HepG2 (cell line): ENCODE measurements at regions not wholly inside any gene's neighbourhood (a gene's known extent, or its start where the extent isn't known, plus 50 kb on each side); places are given as distances from the start of the nearest gene placed in this dataset.

Experiments
- ATAC-seq: fragments of 200-7000 bp; cut with Tn5 transposase; 3 replicates; pipeline ENCODE4 v1.9.1; 2020; ENCODE audit warnings: mild to moderate bottlenecking, moderate library complexity
- BruUV-seq: library from RNA; stranded (reverse); fragments of 400-500 nt; replicated peaks from 2 replicates; lab custom pipeline; 2021; lab: Mats Ljungman, UMichigan
- CTCF ChIA-PET: fragments of 300-600 bp; formaldehyde crosslinking; extraction: SDS; loops from one replicate; lab custom pipeline; 2021; ENCODE audit warnings: low total read pairs, inconsistent platforms, low intra/inter-chr PET ratio; lab: Yijun Ruan, JAX
- POLR2A ChIA-PET: fragments of 350-600 bp; sonication (Branson Sonifier 250); formaldehyde crosslinking; loops from one replicate; lab custom pipeline; 2020; ENCODE audit warnings: antibody characterized with exemption, inconsistent platforms; lab: Yijun Ruan, JAX
- DNase-seq: peaks from one replicate; pipeline ENCODE4 v3.0.0-alpha.2; 2015; ENCODE audit warnings: low spot score
- FAIRE-seq: peaks from 3 replicates; lab custom pipeline; 2011; peaks lifted over from hg19 to GRCh38; lab: Jason Lieb, UNC
- H2AFZ ChIP-seq: one replicate; pipeline ENCODE4 v1.6.1; 2011; ENCODE audit warnings: low read length, inconsistent platforms
- H3K27ac ChIP-seq: fragments of 300-600 bp; 3 replicates; pipeline ENCODE4 v1.8.0; 2011; ENCODE audit warnings: mixed run types, mild to moderate bottlenecking, mixed read lengths, low read length, inconsistent platforms; ENCODE audit not compliant: insufficient read depth; ENCODE audit errors: extremely low read length
- H3K27me3 ChIP-seq, 2 experiments: fragments of 200-600 bp in 1 of 2; 2 replicates in 1 of 2; 3 replicates in 1 of 2; pipeline versions ENCODE4 v1.6.0 to v1.8.0; 2011; ENCODE audit warnings: low read length in 2 of 2, mild to moderate bottlenecking in 2 of 2, moderate library complexity in 2 of 2, inconsistent platforms in 1 of 2; ENCODE audit not compliant: insufficient read depth in 2 of 2, control insufficient read depth in 1 of 2
- H3K36me3 ChIP-seq, 2 experiments: fragments of 200-600 bp in 1 of 2; replicated peaks in 1 of 2; 2 replicates in 1 of 2; 3 replicates in 1 of 2; pipeline versions ENCODE4 v1.5.1 to v1.8.0; 2011; ENCODE audit warnings: low read length in 2 of 2, inconsistent platforms in 1 of 2; ENCODE audit not compliant: insufficient read depth in 2 of 2, control insufficient read depth in 1 of 2
- H3K4me1 ChIP-seq: 2 replicates; pipeline ENCODE4 v1.5.1; 2012; ENCODE audit warnings: low read length, inconsistent platforms; ENCODE audit not compliant: insufficient read depth
- H3K4me2 ChIP-seq: 2 replicates; pipeline ENCODE4 v1.6.0; 2011; ENCODE audit warnings: low read depth, low read length, inconsistent platforms
- H3K4me3 ChIP-seq, 3 experiments: fragments of 200-600 bp in 1 of 3; sonication (generic), shearing (Covaris generic) in 1 of 3; replicated peaks in 1 of 3; 2 replicates each; pipeline ENCODE4 v1.5.1; 2011 to 2016; ENCODE audit warnings: low read length in 3 of 3, inconsistent platforms in 2 of 3, low read depth in 2 of 3, mild to moderate bottlenecking in 2 of 3, control low read depth in 1 of 3, mixed read lengths in 1 of 3; ENCODE audit not compliant: insufficient read depth in 1 of 3
- H3K79me2 ChIP-seq: one replicate; pipeline ENCODE4 v1.6.1; 2011; ENCODE audit warnings: low read length, inconsistent platforms; ENCODE audit not compliant: insufficient read depth
- H3K9ac ChIP-seq: 2 replicates; pipeline ENCODE4 v1.6.0; 2011; ENCODE audit warnings: mild to moderate bottlenecking, low read depth, low read length, inconsistent platforms; ENCODE audit not compliant: insufficient read depth
- H3K9me3 ChIP-seq: 2 replicates; pipeline ENCODE4 v1.5.1; 2012; ENCODE audit warnings: mild to moderate bottlenecking, low read length
- H4K20me1 ChIP-seq: 2 replicates; pipeline ENCODE4 v1.6.0; 2011; ENCODE audit warnings: inconsistent platforms, mild to moderate bottlenecking, low read length, moderate library complexity; ENCODE audit not compliant: insufficient read depth
- ATF6 ChIP-seq: sonication (generic); formaldehyde crosslinking; conservative IDR thresholded peaks from 2 replicates; pipeline ENCODE4 v1.4.0; 2020; ENCODE audit warnings: missing genetic modification reagents
- ATF7 ChIP-seq, 2 experiments: fragments of 450-650 bp in 1 of 2; sonication (generic) in 1 of 2; formaldehyde crosslinking in 1 of 2; IDR thresholded peaks; 2 replicates each; pipeline versions ENCODE4 v1.4.0 to v1.6.1; 2016 to 2020; ENCODE audit warnings: antibody characterized with exemption in 1 of 2, mild to moderate bottlenecking in 1 of 2, missing genetic modification reagents in 1 of 2
- HDAC1 ChIP-seq: sonication (generic); formaldehyde crosslinking; IDR thresholded peaks from 2 replicates; pipeline ENCODE4 v1.5.1; 2020; ENCODE audit warnings: mild to moderate bottlenecking, missing genetic modification reagents
- HHEX ChIP-seq: IDR thresholded peaks from 2 replicates; pipeline ENCODE4 v1.6.1; 2016; ENCODE audit warnings: control low read depth
- MYNN ChIP-seq: sonication (generic); formaldehyde crosslinking; IDR thresholded peaks from 2 replicates; pipeline ENCODE4 v1.4.0; 2020; ENCODE audit warnings: mild to moderate bottlenecking, low read depth, missing genetic modification reagents
- MYPOP ChIP-seq: sonication (generic); formaldehyde crosslinking; IDR thresholded peaks from 2 replicates; pipeline ENCODE4 v1.8.1; 2023; ENCODE audit warnings: mild to moderate bottlenecking, moderate library complexity, missing genetic modification reagents
- PLSCR1 ChIP-seq: sonication (generic); formaldehyde crosslinking; IDR thresholded peaks from 2 replicates; pipeline ENCODE4 v1.5.0; 2020; ENCODE audit warnings: missing genetic modification reagents, mild to moderate bottlenecking, borderline replicate concordance
- SMC3 ChIP-seq: IDR thresholded peaks from 2 replicates; pipeline ENCODE4 v1.6.1; 2011; ENCODE audit warnings: low read length, improper control_type of control experiment
- ZNF558 ChIP-seq: sonication (generic); formaldehyde crosslinking; IDR thresholded peaks from 2 replicates; pipeline ENCODE4 v1.9.0; 2022; ENCODE audit warnings: mild to moderate bottlenecking, missing genetic modification reagents, borderline replicate concordance
- ZNF781 ChIP-seq: sonication (generic); formaldehyde crosslinking; IDR thresholded peaks from 2 replicates; pipeline ENCODE4 v1.5.1; 2020; ENCODE audit warnings: borderline replicate concordance, mild to moderate bottlenecking, missing genetic modification reagents; ENCODE audit errors: not compliant biosample characterization
- WGBS: methylation state at CpG from one replicate; pipeline ENCODE4 v1.1.6; 2017; ENCODE audit warnings: low lambda C conversion rate; 5-methylcytosine and 5-hydroxymethylcytosine counted together
- in situ Hi-C: cut with HindIII; loops from 2 replicates; pipeline ENCODE4 v1.10.0; 2017; ENCODE audit warnings: low pct_unique_long_range_greater_than_20kb; ENCODE audit not compliant: extremely low pct_ligation_motif_present
- intact Hi-C: fragments of 100-400 bp; cut with micrococcal nuclease; formaldehyde crosslinking; loops from one replicate; pipeline ENCODE4 v1.10.0; 2022; ENCODE audit not compliant: unreplicated experiment
- TF ChIP-seq, protein P1 (sequence below): sonication (generic); formaldehyde crosslinking; IDR thresholded peaks from 2 replicates; pipeline ENCODE4 v1.8.1; 2023; ENCODE audit warnings: missing genetic modification reagents, mild to moderate bottlenecking, borderline replicate concordance

DNA sequence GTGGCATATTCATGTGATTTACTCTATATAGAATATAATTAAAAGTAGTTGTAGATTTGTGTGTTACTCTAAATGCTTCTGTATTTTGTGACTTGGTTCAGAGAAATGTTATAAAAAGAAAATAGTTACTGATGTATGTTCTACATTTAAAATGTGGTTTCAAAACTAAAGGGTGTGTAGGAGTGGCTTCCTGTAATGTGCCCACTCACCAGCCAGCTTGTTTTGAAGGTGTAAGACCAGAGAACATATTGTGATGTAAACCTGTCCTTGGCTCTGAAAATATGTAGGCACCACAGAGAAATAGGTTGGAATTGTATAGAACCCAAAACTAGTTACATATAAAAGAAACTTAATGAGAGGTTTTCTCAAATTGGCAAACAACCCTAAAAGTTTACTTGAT, 51.2 kb upstream of the ARRDC3 start:
- H3K9me3 ChIP-seq, result no peaks in the 10 kb centered on the region
- H3K36me3 ChIP-seq, result no peaks in the 10 kb centered on the region
- H3K79me2 ChIP-seq, result no peaks in the 10 kb centered on the region
- ATAC-seq (no peak), DNase-seq (no peak), FAIRE-seq (no peak)
- no peak overlapping the region for H2AFZ ChIP-seq
- H4K20me1 ChIP-seq, result no peaks in the 10 kb centered on the region
- H3K27ac ChIP-seq, result no peak overlapping the region
- no peak overlapping the region for H3K4me3 ChIP-seq
- BruUV-seq, result no TSS peak
- peaks cover 8% of the 10 kb centered on the region; the same call in 1 of the 2 replicates for H3K4me1 ChIP-seq
- ChIA-PET POLR2A (no interaction called here), CTCF (no interaction called here)
- H3K4me2 ChIP-seq, result no peak overlapping the region
- in situ Hi-C loops, result no loop called here
- TF ChIP-seq HDAC1 (no peak), HHEX (no peak), MYNN (CRISPR knock-in tag) (no peak), ZNF781 (no peak), ATF6 (CRISPR knock-in tag) (no peak), PLSCR1 (CRISPR knock-in tag) (no peak)
- no peak overlapping the region for H3K9ac ChIP-seq
- no peaks in the 10 kb centered on the region for H3K27me3 ChIP-seq
- intact Hi-C loops, result no loop called here

DNA sequence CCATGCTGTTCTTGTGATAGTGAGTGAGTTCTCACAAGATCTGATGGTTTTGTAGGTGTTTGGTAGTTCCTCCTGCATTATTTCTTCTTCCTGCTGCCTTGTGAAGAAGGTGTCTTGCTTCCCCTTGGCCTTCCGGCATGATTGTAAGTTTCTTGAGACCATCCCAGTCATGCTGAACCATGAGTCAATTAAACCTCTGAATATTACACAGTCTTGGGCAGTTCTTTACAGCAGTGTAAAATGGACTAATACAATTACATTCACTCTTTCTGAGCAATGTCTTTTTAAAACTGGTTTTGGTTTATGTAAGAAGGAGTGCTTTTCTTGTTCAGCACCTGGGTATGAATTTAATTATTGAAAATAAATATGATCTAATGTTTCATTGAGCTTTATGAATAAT, 50.7 kb upstream of the ARRDC3 start:
- H2AFZ ChIP-seq, result no peak overlapping the region
- FAIRE-seq, result no peak
- BruUV-seq, result no TSS peak
- CTCF ChIA-PET, result no interaction called here
- no peaks in the 10 kb centered on the region for H4K20me1 ChIP-seq
- POLR2A ChIA-PET, result no interaction called here
- H3K27me3 ChIP-seq, result no peaks in the 10 kb centered on the region
- no peak for ATAC-seq
- no peak overlapping the region for H3K9ac ChIP-seq
- peaks cover 8% of the 10 kb centered on the region; the same call in 1 of the 2 replicates for H3K4me1 ChIP-seq
- intact Hi-C loops (no loop called here), in situ Hi-C loops (no loop called here)
- TF ChIP-seq ATF7 (IDR thresholded peaks at IDR 0.05) (no peak), ATF7 (CRISPR knock-in tag; IDR thresholded peaks at IDR 0.05) (no peak), ZNF558 (CRISPR knock-in tag) (no peak), SMC3 (no peak), MYPOP (CRISPR knock-in tag) (no peak)
- TF ChIP-seq, protein P1, sequence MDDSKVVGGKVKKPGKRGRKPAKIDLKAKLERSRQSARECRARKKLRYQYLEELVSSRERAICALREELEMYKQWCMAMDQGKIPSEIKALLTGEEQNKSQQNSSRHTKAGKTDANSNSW (CRISPR knock-in tag), result no peak
- H3K79me2 ChIP-seq, result no peaks in the 10 kb centered on the region
- WGBS, result 87% methylated on average over 1 of the region's 1 CpG
- no peak overlapping the region for H3K4me3 ChIP-seq
- DNase-seq, result no peak
- no peak overlapping the region for H3K27ac ChIP-seq
- no peak overlapping the region for H3K4me2 ChIP-seq
- no peaks in the 10 kb centered on the region for H3K36me3 ChIP-seq
- H3K9me3 ChIP-seq, result no peaks in the 10 kb centered on the region
